ENCODE measurements at regions not wholly inside any gene's neighbourhood (a gene's known extent, or its start where the extent isn't known, plus 50 kb on each side); places are given as distances from the start of the nearest gene placed in this dataset.
A peak's percentile ranks its signal among the peaks of the same experiment; 100 is the strongest.
"Not testable (repeated sequence)": the region's sequence is repeated elsewhere in the genome, so short reads cannot be mapped to it uniquely, and the experiment has no call there.

- DNase-seq: not testable (repeated sequence)
These were observed 63.8 kb upstream of the ARRDC3 start for GRCh38 chr5:91446880-91447279.

- DNase-seq: no peak
These were observed 60.8 kb upstream of the ARRDC3 start for GRCh38 chr5:91443761-91444467.

GRCh38 chr5:91443023-91443422 is 59.9 kb upstream of the ARRDC3 start:
- no peak for DNase-seq

GRCh38 chr5:91441082-91441481 is 58.0 kb upstream of the ARRDC3 start:
- DNase-seq: no peak

- no peak for DNase-seq
These were observed 55.8 kb upstream of the ARRDC3 start for GRCh38 chr5:91438871-91439270.

GRCh38 chr5:91436241-91436640 is 53.1 kb upstream of the ARRDC3 start:
- DNase-seq: no peak

- DNase-seq: peak; percentile 46 to 56
These were observed 51.2 kb upstream of the ARRDC3 start for GRCh38 chr5:91434348-91434747.

GRCh38 chr5:91433861-91434260 is 50.7 kb upstream of the ARRDC3 start:
- DNase-seq: no peak
